ENCODE measurements at regions not wholly inside any gene's neighbourhood (a gene's known extent, or its start where the extent isn't known, plus 50 kb on each side); places are given as distances from the start of the nearest gene placed in this dataset.
"Not testable (repeated sequence)": the region's sequence is repeated elsewhere in the genome, so short reads cannot be mapped to it uniquely, and the experiment has no call there.

- Histone ChIP-seq H3K27ac (ENCODE audit: low read length) (no peak overlapping the region), H3K9me3 (ENCODE audit: control insufficient read depth in 1 of 2, low read length in 2 of 2) (no peaks in the 10 kb centered on the region), H3K4me3 (ENCODE audit: low read depth in 1 of 2, low read length in 2 of 2) (no peak overlapping the region), H3K4me1 (ENCODE audit: control insufficient read depth in 1 of 2, insufficient read depth in 2 of 2, low read length in 2 of 2) (no peaks in the 10 kb centered on the region), H3K27me3 (ENCODE audit: low read depth, low read length) (no peaks in the 10 kb centered on the region), H3K36me3 (ENCODE audit: control insufficient read depth in 1 of 2, insufficient read depth in 2 of 2, low read length in 2 of 2) (peaks cover 0 to 7% of the 10 kb centered on the region in 2 donors)
These were observed 70.3 kb upstream of the SPIN4 start for GRCh38 chrX:63421411-63421810.

- H3K27ac ChIP-seq (ENCODE audit: low read length) = no peak overlapping the region
- H3K27me3 ChIP-seq (ENCODE audit: low read depth, low read length) = no peaks in the 10 kb centered on the region
- H3K36me3 ChIP-seq (ENCODE audit: control insufficient read depth in 1 of 2, insufficient read depth in 2 of 2, low read length in 2 of 2) = no peaks in the 10 kb centered on the region
- H3K4me3 ChIP-seq (ENCODE audit: low read depth in 1 of 2, low read length in 2 of 2) = no peak overlapping the region
- H3K9me3 ChIP-seq (ENCODE audit: control insufficient read depth in 1 of 2, low read length in 2 of 2) = no peaks in the 10 kb centered on the region
- H3K4me1 ChIP-seq (ENCODE audit: control insufficient read depth in 1 of 2, insufficient read depth in 2 of 2, low read length in 2 of 2) = no peaks in the 10 kb centered on the region
These were observed 67.1 kb upstream of the SPIN4 start for GRCh38 chrX:63418211-63418610.

- Histone ChIP-seq H3K27ac (ENCODE audit: low read length) (no peak overlapping the region), H3K27me3 (ENCODE audit: low read depth, low read length) (no peaks in the 10 kb centered on the region), H3K4me1 (ENCODE audit: control insufficient read depth in 1 of 2, insufficient read depth in 2 of 2, low read length in 2 of 2) (no peaks in the 10 kb centered on the region), H3K36me3 (ENCODE audit: control insufficient read depth in 1 of 2, insufficient read depth in 2 of 2, low read length in 2 of 2) (no peaks in the 10 kb centered on the region), H3K9me3 (ENCODE audit: control insufficient read depth in 1 of 2, low read length in 2 of 2) (no peaks in the 10 kb centered on the region), H3K4me3 (ENCODE audit: low read depth in 1 of 2, low read length in 2 of 2) (no peak overlapping the region)
These were observed 66.5 kb upstream of the SPIN4 start for GRCh38 chrX:63417649-63418048.

GRCh38 chrX:63409934-63410333 lies 58.8 kb upstream of the SPIN4 start:
- not testable (repeated sequence) for H3K27me3 ChIP-seq (ENCODE audit: low read depth, low read length); H3K36me3 ChIP-seq (ENCODE audit: control insufficient read depth in 1 of 2, insufficient read depth in 2 of 2, low read length in 2 of 2); H3K9me3 ChIP-seq (ENCODE audit: control insufficient read depth in 1 of 2, low read length in 2 of 2); H3K4me3 ChIP-seq (ENCODE audit: low read depth in 1 of 2, low read length in 2 of 2); H3K27ac ChIP-seq (ENCODE audit: low read length); H3K4me1 ChIP-seq (ENCODE audit: control insufficient read depth in 1 of 2, insufficient read depth in 2 of 2, low read length in 2 of 2)

- no peaks in the 10 kb centered on the region for H3K4me1 ChIP-seq (ENCODE audit: control insufficient read depth in 1 of 2, insufficient read depth in 2 of 2, low read length in 2 of 2)
- H3K27ac ChIP-seq (ENCODE audit: low read length) = no peak overlapping the region
- no peaks in the 10 kb centered on the region for H3K27me3 ChIP-seq (ENCODE audit: low read depth, low read length)
- no peaks in the 10 kb centered on the region for H3K36me3 ChIP-seq (ENCODE audit: control insufficient read depth in 1 of 2, insufficient read depth in 2 of 2, low read length in 2 of 2)
- no peaks in the 10 kb centered on the region for H3K9me3 ChIP-seq (ENCODE audit: control insufficient read depth in 1 of 2, low read length in 2 of 2)
- H3K4me3 ChIP-seq (ENCODE audit: low read depth in 1 of 2, low read length in 2 of 2) = no peak overlapping the region
These were observed 56.9 kb upstream of the SPIN4 start for GRCh38 chrX:63408050-63408449.

GRCh38 chrX:63404332-63404731 lies 53.2 kb upstream of the SPIN4 start:
- Histone ChIP-seq H3K4me1 (ENCODE audit: control insufficient read depth in 1 of 2, insufficient read depth in 2 of 2, low read length in 2 of 2) (no peaks in the 10 kb centered on the region), H3K27me3 (ENCODE audit: low read depth, low read length) (no peaks in the 10 kb centered on the region), H3K36me3 (ENCODE audit: control insufficient read depth in 1 of 2, insufficient read depth in 2 of 2, low read length in 2 of 2) (no peaks in the 10 kb centered on the region), H3K27ac (ENCODE audit: low read length) (no peak overlapping the region), H3K9me3 (ENCODE audit: control insufficient read depth in 1 of 2, low read length in 2 of 2) (no peaks in the 10 kb centered on the region), H3K4me3 (ENCODE audit: low read depth in 1 of 2, low read length in 2 of 2) (no peak overlapping the region)

- Histone ChIP-seq H3K9me3 (ENCODE audit: control insufficient read depth in 1 of 2, low read length in 2 of 2) (no peaks in the 10 kb centered on the region), H3K27me3 (ENCODE audit: low read depth, low read length) (no peaks in the 10 kb centered on the region), H3K36me3 (ENCODE audit: control insufficient read depth in 1 of 2, insufficient read depth in 2 of 2, low read length in 2 of 2) (no peaks in the 10 kb centered on the region), H3K4me3 (ENCODE audit: low read depth in 1 of 2, low read length in 2 of 2) (no peak overlapping the region), H3K27ac (ENCODE audit: low read length) (no peak overlapping the region), H3K4me1 (ENCODE audit: control insufficient read depth in 1 of 2, insufficient read depth in 2 of 2, low read length in 2 of 2) (no peaks in the 10 kb centered on the region)
These were observed 51.0 kb upstream of the SPIN4 start for GRCh38 chrX:63402106-63402505.
